ENCODE measurements at regions not wholly inside any gene's neighbourhood (a gene's known extent, or its start where the extent isn't known, plus 50 kb on each side); places are given as distances from the start of the nearest gene placed in this dataset.

DNA sequence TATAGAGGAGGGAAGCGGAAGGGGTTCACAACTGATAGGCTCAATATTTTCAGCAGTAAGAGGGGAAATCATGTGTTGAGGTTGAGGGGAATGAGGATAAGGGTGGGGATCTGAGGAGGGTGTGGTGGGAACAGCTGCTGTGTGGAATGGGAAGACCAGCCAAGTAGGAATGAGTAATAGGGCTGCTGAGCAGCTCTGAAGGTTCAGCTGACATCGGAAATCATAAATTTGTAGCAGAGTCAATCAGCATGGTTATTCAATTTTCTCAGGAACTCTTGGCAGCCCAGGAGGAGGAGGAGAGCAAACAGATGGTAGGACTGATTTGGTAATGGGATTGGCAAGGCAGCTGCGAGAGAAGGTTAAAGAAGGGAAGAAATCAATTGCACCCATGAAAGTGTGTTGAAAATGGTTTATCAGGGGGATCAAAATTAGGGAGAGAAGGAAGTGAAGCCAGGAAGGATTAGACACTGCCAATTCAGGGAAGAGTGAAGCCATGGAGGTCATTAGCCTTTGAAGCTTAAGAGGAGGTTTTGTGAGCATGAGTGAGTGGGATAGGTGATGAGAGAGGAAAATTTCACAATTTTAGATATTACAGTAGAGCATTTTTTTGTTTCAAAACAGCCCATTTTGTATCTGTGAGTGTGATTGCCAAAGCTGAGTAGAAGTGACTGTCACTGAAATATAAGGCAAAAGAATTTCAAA lies 82.6 kb downstream of the PCDH7 start:
- Histone ChIP-seq H3K27me3 (replicated peaks; ENCODE audit: control insufficient read depth, insufficient read depth, low read length) (no peaks in the 10 kb centered on the region), H3K4me3 (replicated peaks; ENCODE audit: low read depth, low read length) (no peak overlapping the region), H3K36me3 (ENCODE audit: control insufficient read depth, insufficient read depth, low read length) (no peaks in the 10 kb centered on the region)
- no peak for DNase-seq (ENCODE audit: extremely low read depth, insufficient read length)
- TF ChIP-seq, protein P1, sequence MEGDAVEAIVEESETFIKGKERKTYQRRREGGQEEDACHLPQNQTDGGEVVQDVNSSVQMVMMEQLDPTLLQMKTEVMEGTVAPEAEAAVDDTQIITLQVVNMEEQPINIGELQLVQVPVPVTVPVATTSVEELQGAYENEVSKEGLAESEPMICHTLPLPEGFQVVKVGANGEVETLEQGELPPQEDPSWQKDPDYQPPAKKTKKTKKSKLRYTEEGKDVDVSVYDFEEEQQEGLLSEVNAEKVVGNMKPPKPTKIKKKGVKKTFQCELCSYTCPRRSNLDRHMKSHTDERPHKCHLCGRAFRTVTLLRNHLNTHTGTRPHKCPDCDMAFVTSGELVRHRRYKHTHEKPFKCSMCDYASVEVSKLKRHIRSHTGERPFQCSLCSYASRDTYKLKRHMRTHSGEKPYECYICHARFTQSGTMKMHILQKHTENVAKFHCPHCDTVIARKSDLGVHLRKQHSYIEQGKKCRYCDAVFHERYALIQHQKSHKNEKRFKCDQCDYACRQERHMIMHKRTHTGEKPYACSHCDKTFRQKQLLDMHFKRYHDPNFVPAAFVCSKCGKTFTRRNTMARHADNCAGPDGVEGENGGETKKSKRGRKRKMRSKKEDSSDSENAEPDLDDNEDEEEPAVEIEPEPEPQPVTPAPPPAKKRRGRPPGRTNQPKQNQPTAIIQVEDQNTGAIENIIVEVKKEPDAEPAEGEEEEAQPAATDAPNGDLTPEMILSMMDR (IDR thresholded peaks at IDR 0.05; ENCODE audit: insufficient read depth, low read length, poor library complexity, severe bottlenecking) = no peak

DNA sequence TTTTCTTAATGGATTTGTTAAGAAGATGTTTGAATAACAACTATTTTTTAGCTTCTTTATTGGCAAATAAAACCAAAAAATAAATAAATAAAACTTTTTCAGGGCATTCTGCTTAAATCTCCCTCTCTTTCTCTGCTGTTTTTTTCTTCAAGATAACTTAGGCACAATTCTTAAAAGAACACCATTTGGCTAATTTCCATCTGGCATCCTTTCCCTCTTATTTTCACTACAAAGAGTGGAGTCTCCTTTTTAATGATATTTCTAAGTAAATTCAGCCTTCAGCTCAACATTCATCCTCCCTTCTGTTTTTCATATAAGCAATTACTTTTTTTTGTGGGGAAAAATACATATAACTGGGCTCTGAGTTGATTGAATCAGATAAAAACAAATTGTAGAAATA lies 88.1 kb downstream of the PCDH7 start:
- Histone ChIP-seq H3K4me3 (replicated peaks; ENCODE audit: low read depth, low read length) (no peak overlapping the region), H3K27me3 (replicated peaks; ENCODE audit: control insufficient read depth, insufficient read depth, low read length) (no peaks in the 10 kb centered on the region), H3K36me3 (ENCODE audit: control insufficient read depth, insufficient read depth, low read length) (no peaks in the 10 kb centered on the region)
- TF ChIP-seq, protein P1 (IDR thresholded peaks at IDR 0.05; ENCODE audit: insufficient read depth, low read length, poor library complexity, severe bottlenecking) = no peak
- DNase-seq (ENCODE audit: extremely low read depth, insufficient read length) = no peak

DNA sequence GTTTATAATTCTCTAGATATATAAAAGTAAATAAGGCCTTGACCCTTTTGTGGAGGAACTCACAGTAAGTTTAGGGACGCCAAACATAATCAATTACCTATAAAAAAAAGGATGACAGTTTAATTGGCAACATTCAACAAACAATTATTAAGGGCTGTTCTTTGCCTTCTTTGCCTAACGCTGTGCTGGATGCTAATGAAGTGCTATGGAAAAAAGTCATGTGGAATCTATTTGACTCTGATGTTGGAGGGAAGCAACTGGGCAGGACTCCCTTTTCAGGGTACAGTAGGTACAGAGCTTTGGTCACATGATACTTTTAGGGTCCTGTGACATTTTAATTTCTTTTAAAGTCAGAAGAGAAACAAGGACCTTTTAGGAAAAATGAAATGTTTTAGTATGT lies 91.1 kb downstream of the PCDH7 start:
- Histone ChIP-seq H3K4me3 (replicated peaks; ENCODE audit: low read depth, low read length) (no peak overlapping the region), H3K36me3 (ENCODE audit: control insufficient read depth, insufficient read depth, low read length) (no peaks in the 10 kb centered on the region), H3K27me3 (replicated peaks; ENCODE audit: control insufficient read depth, insufficient read depth, low read length) (no peaks in the 10 kb centered on the region)
- TF ChIP-seq, protein P1 (IDR thresholded peaks at IDR 0.05; ENCODE audit: insufficient read depth, low read length, poor library complexity, severe bottlenecking) = no peak
- DNase-seq (ENCODE audit: extremely low read depth, insufficient read length) = no peak

DNA sequence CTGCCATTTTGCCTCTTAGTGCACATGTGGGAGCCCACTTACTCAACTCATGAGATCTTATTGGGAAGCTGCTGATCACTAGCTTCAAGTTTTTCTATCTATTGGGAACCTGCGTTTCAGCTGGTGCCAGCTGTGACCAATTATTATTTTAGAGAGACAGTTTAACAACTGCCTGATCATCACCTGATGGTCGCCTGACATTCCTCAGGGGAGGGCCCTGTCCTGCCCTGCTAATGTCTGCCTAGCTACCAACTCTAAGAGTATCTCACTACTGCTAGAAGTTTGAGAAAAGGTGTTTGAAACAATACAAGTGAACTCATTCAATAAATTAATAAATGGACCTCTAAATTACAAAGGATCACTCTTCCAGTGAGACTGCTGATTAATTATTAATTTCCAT lies 95.5 kb downstream of the PCDH7 start:
- Histone ChIP-seq H3K36me3 (ENCODE audit: control insufficient read depth, insufficient read depth, low read length) (no peaks in the 10 kb centered on the region), H3K4me3 (replicated peaks; ENCODE audit: low read depth, low read length) (no peak overlapping the region), H3K27me3 (replicated peaks; ENCODE audit: control insufficient read depth, insufficient read depth, low read length) (no peaks in the 10 kb centered on the region)
- no peak for DNase-seq (ENCODE audit: extremely low read depth, insufficient read length)
- TF ChIP-seq, protein P1 (IDR thresholded peaks at IDR 0.05; ENCODE audit: insufficient read depth, low read length, poor library complexity, severe bottlenecking) = no peak

DNA sequence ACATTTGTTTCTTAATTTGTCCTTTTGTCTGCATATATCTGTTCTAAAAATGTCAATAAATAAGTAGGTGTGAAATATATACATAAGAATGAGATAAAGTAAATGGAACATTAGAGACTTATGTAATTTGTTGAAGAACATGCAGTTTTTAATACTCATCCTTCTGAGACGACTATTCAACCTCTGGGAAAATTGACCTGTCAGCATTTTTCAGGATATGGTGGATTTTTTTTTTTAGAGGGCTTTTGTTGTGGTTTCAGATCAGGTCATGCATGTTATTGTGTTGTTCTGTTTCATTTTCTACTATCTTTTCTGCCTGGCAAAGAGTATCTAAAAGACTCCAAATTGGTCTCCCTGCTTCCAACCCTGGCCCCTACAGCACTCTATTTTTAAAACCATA lies 97.3 kb downstream of the PCDH7 start:
- TF ChIP-seq, protein P1 (IDR thresholded peaks at IDR 0.05; ENCODE audit: insufficient read depth, low read length, poor library complexity, severe bottlenecking) = no peak
- Histone ChIP-seq H3K27me3 (replicated peaks; ENCODE audit: control insufficient read depth, insufficient read depth, low read length) (no peaks in the 10 kb centered on the region), H3K4me3 (replicated peaks; ENCODE audit: low read depth, low read length) (no peak overlapping the region), H3K36me3 (ENCODE audit: control insufficient read depth, insufficient read depth, low read length) (no peaks in the 10 kb centered on the region)
- no peak for DNase-seq (ENCODE audit: extremely low read depth, insufficient read length)

DNA sequence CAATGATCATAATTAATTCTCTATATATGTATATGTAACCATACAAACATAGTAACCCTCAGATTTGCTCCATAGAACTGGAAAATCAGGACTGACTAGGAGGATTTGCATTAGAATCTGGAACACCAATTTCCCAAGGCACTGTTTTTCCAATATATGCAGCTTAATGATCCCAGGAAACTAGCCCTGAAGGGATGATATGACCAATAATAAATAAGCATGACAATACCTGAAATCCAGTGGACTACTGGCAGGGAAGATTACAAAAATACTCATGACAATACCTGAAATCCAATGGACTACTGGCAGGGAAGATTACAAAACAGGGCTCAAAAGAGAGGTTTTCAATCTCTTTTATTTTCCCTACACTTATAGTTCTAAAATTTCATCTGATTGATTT lies 98.4 kb downstream of the PCDH7 start:
- no peaks in the 10 kb centered on the region for H3K27me3 ChIP-seq (replicated peaks; ENCODE audit: control insufficient read depth, insufficient read depth, low read length)
- DNase-seq (ENCODE audit: extremely low read depth, insufficient read length) = no peak
- no peak overlapping the region for H3K4me3 ChIP-seq (replicated peaks; ENCODE audit: low read depth, low read length)
- TF ChIP-seq, protein P1 (IDR thresholded peaks at IDR 0.05; ENCODE audit: insufficient read depth, low read length, poor library complexity, severe bottlenecking) = no peak
- no peaks in the 10 kb centered on the region for H3K36me3 ChIP-seq (ENCODE audit: control insufficient read depth, insufficient read depth, low read length)
